ENCODE measurements at regions not wholly inside any gene's neighbourhood (a gene's known extent, or its start where the extent isn't known, plus 50 kb on each side); places are given as distances from the start of the nearest gene placed in this dataset.

DNA sequence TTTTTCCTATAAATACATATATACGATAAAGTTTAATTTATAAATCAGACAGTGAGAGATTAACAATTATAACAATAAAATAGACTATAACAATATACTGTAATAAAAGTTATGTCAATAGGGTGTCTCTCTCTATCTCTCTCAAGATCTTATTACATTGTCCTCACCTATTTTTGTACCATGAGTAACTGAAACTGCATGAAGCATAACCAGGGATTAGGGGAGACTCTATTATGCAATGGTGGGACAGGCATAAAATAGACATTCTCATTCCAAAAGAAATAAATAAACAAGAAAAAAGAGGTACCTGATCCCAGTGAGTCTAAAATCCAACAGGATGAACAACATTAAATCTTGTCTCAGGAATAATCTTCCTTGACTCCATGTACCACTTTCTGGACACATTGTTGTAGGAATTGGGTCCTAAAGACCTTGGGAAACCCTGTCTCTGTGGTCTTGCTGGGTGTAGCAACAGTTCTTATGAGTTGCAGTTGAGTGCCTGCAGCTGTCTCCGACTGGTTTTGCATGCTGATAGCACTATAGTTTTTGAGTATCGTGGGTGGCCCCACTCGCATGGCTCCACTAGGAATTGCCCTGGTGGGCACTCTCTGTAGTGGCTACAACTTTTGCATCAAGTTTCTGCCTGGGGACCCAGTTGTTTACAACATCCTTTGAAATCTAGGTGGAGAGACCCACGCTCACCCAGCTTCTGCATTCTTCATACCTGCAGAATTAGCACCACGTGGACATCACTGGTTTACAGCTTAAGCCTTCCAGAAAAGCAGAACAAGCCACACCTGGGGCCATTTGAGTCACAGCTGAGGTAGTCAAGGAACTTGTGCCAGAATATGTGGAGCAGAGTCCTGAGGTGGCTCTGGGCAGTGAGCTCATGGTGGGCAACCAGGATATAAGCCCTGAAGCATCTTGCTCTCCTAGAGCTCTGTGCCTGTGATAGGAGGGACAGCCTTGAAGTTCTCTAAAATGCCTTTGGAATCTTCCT is 204.7 kb downstream of the KITLG start:
- Histone ChIP-seq H3K4me3 (ENCODE audit: insufficient read depth, low read depth, low read length) (no peak overlapping the region), H2AK9ac (replicated peaks; ENCODE audit: low read depth, low read length, poor library complexity) (no peak overlapping the region), H3K27me3 (ENCODE audit: control insufficient read depth, insufficient read depth, low read length) (no peaks in the 10 kb centered on the region), H3K4me2 (ENCODE audit: low read depth, low read length) (no peak overlapping the region), H3K4ac (ENCODE audit: low read depth, low read length) (no peak overlapping the region), H3K9ac (ENCODE audit: low read depth, low read length) (no peak overlapping the region), H2BK5ac (ENCODE audit: low read depth, low read length, poor library complexity, severe bottlenecking) (no peak overlapping the region), H3K9me3 (ENCODE audit: control insufficient read depth, insufficient read depth, low read length) (no peaks in the 10 kb centered on the region), H2BK120ac (ENCODE audit: low read depth, low read length) (no peak overlapping the region), H2BK15ac (ENCODE audit: low read depth, low read length) (no peak overlapping the region), H4K5ac (ENCODE audit: low read depth, low read length) (no peak overlapping the region), H3K79me1 (ENCODE audit: low read depth in 1 of 2, low read length in 2 of 2) (no peaks in the 10 kb centered on the region), H4K91ac (ENCODE audit: insufficient read depth, low read depth, low read length) (no peak overlapping the region), H3K23ac (ENCODE audit: low read depth, low read length) (no peak overlapping the region), H3K27ac (ENCODE audit: insufficient read depth, low read length) (no peak overlapping the region), H2AK5ac (ENCODE audit: low read depth, low read length) (no peak overlapping the region), H3K9me1 (ENCODE audit: insufficient read depth, low read length) (no peaks in the 10 kb centered on the region), H4K8ac (ENCODE audit: low read depth in 2 of 2, low read length in 2 of 2) (no peak overlapping the region), H4K20me1 (ENCODE audit: insufficient read depth, low read length) (no peaks in the 10 kb centered on the region), H3K14ac (replicated peaks; ENCODE audit: low read depth, low read length) (no peak overlapping the region), H3K4me1 (ENCODE audit: control insufficient read depth, insufficient read depth, low read length) (no peaks in the 10 kb centered on the region), H2AFZ (replicated peaks; ENCODE audit: low read length, poor library complexity) (no peak overlapping the region), H3K18ac (ENCODE audit: low read depth, low read length) (no peak overlapping the region), H3K56ac (ENCODE audit: extremely low read depth, insufficient read depth, low read length) (no peak overlapping the region), H2BK20ac (ENCODE audit: low read depth, low read length) (no peak overlapping the region), H3K36me3 (ENCODE audit: control insufficient read depth, insufficient read depth, low read length) (no peaks in the 10 kb centered on the region)
- TF ChIP-seq POLR2A (IDR thresholded peaks at IDR 0.05; ENCODE audit: low read depth, low read length) = no peak
- 0 out of 2 replicates have a peak, but pooled peaks have one; percentile 12 for TF ChIP-seq CEBPB (IDR thresholded peaks at IDR 0.05; ENCODE audit: low read depth, low read length)
- TF ChIP-seq RFX5 (IDR thresholded peaks at IDR 0.05; ENCODE audit: low read depth, low read length) = no peak
- in situ Hi-C loops (cut with MboI; ENCODE audit: low sequenced_read_pairs) = no loop called here
- BruUV-seq (replicated peaks) = no TSS peak
- no peak for DNase-seq
- ATAC-seq (ENCODE audit: low read depth) = no peak
- ChIA-PET POLR2A (ENCODE audit: unreplicated experiment) (no interaction called here), CTCF (no interaction called here)
- 52% methylated on average over 3 of the region's 6 CpGs; no CpG with 5 or more reads in 1 of the 2 experiments for WGBS, 2 experiments (ENCODE audit: extremely low coverage in 2 of 2, insufficient read length in 1 of 2)
- dilution Hi-C loops (cut with HindIII; ENCODE audit: low sequenced_read_pairs, unreplicated experiment) = no loop called here
- intact Hi-C loops (cut with micrococcal nuclease) = no loop called here

Data from IMR-90 (cell line).